KMS-11 (cell line): ENCODE measurements at regions not wholly inside any gene's neighbourhood (a gene's known extent, or its start where the extent isn't known, plus 50 kb on each side); places are given as distances from the start of the nearest gene placed in this dataset.

ENCODE experiments used
- H2AFZ ChIP-seq: fragments of 200-600 bp; sonication (generic); 2 replicates; pipeline ENCODE4 v1.6.1; 2016; ENCODE audit warnings: antibody characterized with exemption, mixed run types, low read depth
- H3K27ac ChIP-seq: fragments of 200-600 bp; sonication (generic); 2 replicates; pipeline ENCODE4 v1.6.1; 2016; ENCODE audit warnings: mild to moderate bottlenecking, mixed run types
- H3K27me3 ChIP-seq: fragments of 200-600 bp; sonication (generic); 2 replicates; pipeline ENCODE4 v1.6.1; 2017; ENCODE audit warnings: mild to moderate bottlenecking, low read depth, mixed run types, moderate library complexity; ENCODE audit not compliant: insufficient read depth
- H3K36me3 ChIP-seq: fragments of 200-600 bp; sonication (generic); 2 replicates; pipeline ENCODE4 v1.6.1; 2017; ENCODE audit warnings: mild to moderate bottlenecking, mixed run types; ENCODE audit not compliant: insufficient read depth
- H3K4me1 ChIP-seq: fragments of 200-600 bp; sonication (generic); 2 replicates; pipeline ENCODE4 v1.6.1; 2016; ENCODE audit warnings: mild to moderate bottlenecking, low read depth, mixed run types; ENCODE audit not compliant: poor library complexity, severe bottlenecking
- H3K4me2 ChIP-seq: fragments of 200-600 bp; sonication (generic); 2 replicates; pipeline ENCODE4 v1.7.0; 2016; ENCODE audit warnings: mild to moderate bottlenecking, mixed run types
- H3K4me3 ChIP-seq: fragments of 200-600 bp; sonication (generic); IDR thresholded peaks from 2 replicates; pipeline ENCODE4 v1.6.1; 2017; ENCODE audit warnings: low read depth, low read length, mixed read lengths; ENCODE audit not compliant: insufficient read depth
- H3K79me2 ChIP-seq: fragments of 200-600 bp; sonication (generic); 2 replicates; pipeline ENCODE4 v1.6.1; 2016; ENCODE audit warnings: low read depth, mixed run types; ENCODE audit not compliant: insufficient read depth
- H3K9ac ChIP-seq: fragments of 200-600 bp; sonication (generic); 2 replicates; pipeline ENCODE4 v1.6.1; 2016; ENCODE audit warnings: mild to moderate bottlenecking, mixed run types
- H4K20me1 ChIP-seq: fragments of 200-600 bp; sonication (generic); 2 replicates; pipeline ENCODE4 v1.6.1; 2016; ENCODE audit warnings: mild to moderate bottlenecking, mixed run types; ENCODE audit not compliant: insufficient read depth
- CTCF ChIP-seq: fragments of 200-600 bp; sonication (generic); conservative IDR thresholded peaks from 2 replicates; pipeline ENCODE4 v1.6.1; 2017; ENCODE audit warnings: low read depth, mild to moderate bottlenecking, antibody characterized with exemption, low read length, moderate library complexity, mixed read lengths

DNA sequence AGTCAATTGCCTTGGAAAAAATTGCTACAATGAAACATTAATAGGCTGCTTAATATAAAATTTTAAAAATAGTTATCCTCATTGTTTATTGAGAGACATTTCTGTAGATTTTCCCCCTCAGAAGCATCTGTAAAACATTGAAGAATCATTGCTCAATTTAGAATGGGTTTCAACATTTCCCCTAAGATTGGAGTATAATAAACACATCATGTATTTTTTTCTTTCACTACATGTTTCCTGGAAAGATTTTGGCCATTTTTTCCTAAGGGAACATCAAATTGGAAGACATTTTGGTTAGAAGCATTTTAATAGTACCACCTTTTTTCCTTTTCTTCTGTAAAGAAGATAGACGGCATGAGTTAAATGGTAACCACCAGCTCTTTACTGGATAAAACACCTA, 443.2 kb upstream of the SPHKAP start:
- Histone ChIP-seq H3K9ac (no peak overlapping the region), H3K4me1 (no peaks in the 10 kb centered on the region), H4K20me1 (no peaks in the 10 kb centered on the region), H3K27me3 (no peaks in the 10 kb centered on the region), H2AFZ (no peak overlapping the region), H3K4me3 (no peak overlapping the region), H3K36me3 (no peaks in the 10 kb centered on the region), H3K79me2 (no peaks in the 10 kb centered on the region), H3K4me2 (no peak overlapping the region), H3K27ac (no peak overlapping the region)
- TF ChIP-seq CTCF = no peak

DNA sequence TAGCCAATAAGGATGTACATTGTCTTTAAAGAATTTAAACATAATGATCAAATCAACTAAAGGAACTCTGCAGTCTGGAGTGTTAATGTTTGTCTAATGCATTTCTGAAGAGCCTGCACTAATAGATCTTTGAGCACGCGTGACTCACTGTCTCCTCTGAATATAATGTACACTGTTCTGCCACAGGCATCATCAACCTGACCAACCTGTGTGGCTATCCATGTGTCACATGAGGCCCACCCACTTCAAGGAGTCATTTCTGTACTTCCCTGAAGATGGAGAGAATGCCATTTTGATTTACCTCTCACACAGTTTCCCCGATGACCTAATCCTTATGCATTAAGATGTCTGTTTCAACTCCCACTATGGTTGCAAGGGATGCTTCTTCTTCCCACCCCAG, 434.0 kb upstream of the SPHKAP start:
- peaks cover 4% of the 10 kb centered on the region for H3K4me1 ChIP-seq
- no peaks in the 10 kb centered on the region for H3K36me3 ChIP-seq
- H3K4me2 ChIP-seq = no peak overlapping the region
- H3K27ac ChIP-seq = no peak overlapping the region
- no peaks in the 10 kb centered on the region for H4K20me1 ChIP-seq
- H3K79me2 ChIP-seq = no peaks in the 10 kb centered on the region
- H3K4me3 ChIP-seq = no peak overlapping the region
- TF ChIP-seq CTCF = no peak
- no peak overlapping the region for H2AFZ ChIP-seq
- no peak overlapping the region for H3K9ac ChIP-seq
- no peaks in the 10 kb centered on the region for H3K27me3 ChIP-seq

DNA sequence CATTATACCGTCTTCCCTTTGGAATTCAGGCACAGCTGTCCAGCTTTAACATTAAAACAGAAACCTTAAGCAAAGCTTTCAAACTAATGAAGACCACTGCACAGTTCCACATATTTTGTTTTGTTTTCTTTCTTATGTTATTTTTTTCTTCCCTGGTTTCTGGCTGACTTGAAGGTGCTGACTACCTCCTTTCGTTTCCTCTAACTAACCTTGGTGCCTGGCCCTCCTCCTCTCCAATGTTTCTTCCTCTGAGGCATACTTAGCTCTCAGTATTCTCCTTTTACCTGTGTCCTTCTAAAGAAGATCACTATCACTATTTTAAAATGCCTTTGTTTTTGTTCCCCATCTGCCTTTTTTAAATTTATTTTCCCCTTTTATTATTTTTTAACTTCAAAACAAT, 433.3 kb upstream of the SPHKAP start:
- Histone ChIP-seq H3K9ac (no peak overlapping the region), H3K79me2 (no peaks in the 10 kb centered on the region), H4K20me1 (no peaks in the 10 kb centered on the region), H3K27me3 (no peaks in the 10 kb centered on the region), H3K36me3 (no peaks in the 10 kb centered on the region), H2AFZ (no peak overlapping the region), H3K4me1 (peaks cover 4% of the 10 kb centered on the region), H3K4me2 (no peak overlapping the region), H3K4me3 (no peak overlapping the region), H3K27ac (no peak overlapping the region)
- no peak for TF ChIP-seq CTCF

DNA sequence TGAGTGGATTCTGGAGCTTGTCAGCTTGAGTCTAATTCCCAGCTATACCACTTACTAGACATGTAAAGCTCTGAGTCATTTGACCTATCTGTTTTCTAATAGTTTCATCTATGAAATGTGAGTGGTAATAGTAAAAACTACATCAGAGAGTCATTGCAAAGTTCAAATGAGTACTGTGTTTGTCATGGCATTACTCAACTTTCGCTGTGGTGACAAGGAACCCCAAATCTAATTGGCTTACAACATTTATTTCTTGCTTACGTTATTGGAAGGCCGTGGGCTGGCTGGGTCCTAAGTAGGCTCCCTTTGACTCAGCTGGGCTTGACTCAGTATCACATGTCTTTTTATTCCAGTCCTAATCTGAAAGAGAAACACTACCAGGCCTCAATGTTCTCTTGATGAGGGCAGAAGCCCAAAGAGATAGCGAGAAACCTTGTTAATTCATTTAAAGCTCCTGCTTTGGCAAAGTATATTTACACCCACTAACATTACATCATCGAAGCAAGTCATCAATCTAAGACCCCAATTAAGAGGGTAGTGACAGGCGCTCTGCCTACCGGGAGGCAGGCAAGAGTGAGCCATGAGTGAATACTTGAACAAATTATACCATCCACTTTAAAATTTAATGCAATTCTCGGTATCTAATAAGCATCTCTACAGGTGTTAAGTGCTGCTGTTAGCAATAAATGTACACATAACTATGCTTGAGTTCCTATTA, 431.8 kb upstream of the SPHKAP start:
- Histone ChIP-seq H3K27ac (no peak overlapping the region), H2AFZ (no peak overlapping the region), H3K4me2 (no peak overlapping the region), H3K4me1 (peaks cover 4% of the 10 kb centered on the region), H4K20me1 (no peaks in the 10 kb centered on the region), H3K9ac (no peak overlapping the region), H3K27me3 (no peaks in the 10 kb centered on the region), H3K4me3 (no peak overlapping the region), H3K79me2 (no peaks in the 10 kb centered on the region), H3K36me3 (no peaks in the 10 kb centered on the region)
- no peak for TF ChIP-seq CTCF
